Stimulated activated CD4-positive, alpha-beta T cell treated with anti-CD3 and anti-CD28 coated beads, Interleukin-2, amount 100 ng/mL, for 48 hours (primary cell): ENCODE measurements at regions not wholly inside any gene's neighbourhood (a gene's known extent, or its start where the extent isn't known, plus 50 kb on each side); places are given as distances from the start of the nearest gene placed in this dataset.
"Not testable (repeated sequence)": the region's sequence is repeated elsewhere in the genome, so short reads cannot be mapped to it uniquely, and the experiment has no call there.

Source experiments
- DNase-seq, 2 donors: peaks; one replicate each; pipeline ENCODE4 v3.0.0-alpha.2; 2020

GRCh38 chr2:122023059-122023864 lies 267.8 kb downstream of the TSN start:
- no peak for DNase-seq

- no peak for DNase-seq
These were observed 272.2 kb downstream of the TSN start for GRCh38 chr2:122027510-122028217.

GRCh38 chr2:122028371-122029100 lies 273.1 kb downstream of the TSN start:
- no peak for DNase-seq

GRCh38 chr2:122029456-122029855 lies 274.0 kb downstream of the TSN start:
- DNase-seq, result no peak

- DNase-seq, result no peak
These were observed 274.5 kb downstream of the TSN start for GRCh38 chr2:122029945-122030344.

GRCh38 chr2:122031544-122032263 lies 276.3 kb downstream of the TSN start:
- no peak for DNase-seq

GRCh38 chr2:122032264-122032645 lies 276.8 kb downstream of the TSN start:
- no peak for DNase-seq

- no peak for DNase-seq
These were observed 278.3 kb downstream of the TSN start for GRCh38 chr2:122033778-122034177.

- no peak for DNase-seq
These were observed 278.9 kb downstream of the TSN start for GRCh38 chr2:122034344-122034743.

GRCh38 chr2:122034777-122035176 lies 279.3 kb downstream of the TSN start:
- no peak for DNase-seq

- not testable (repeated sequence) for DNase-seq
These were observed 283.4 kb downstream of the TSN start for GRCh38 chr2:122038816-122039215.

- DNase-seq, result no peak
These were observed 286.0 kb downstream of the TSN start for GRCh38 chr2:122041455-122041854.

- not testable (repeated sequence) for DNase-seq
These were observed 296.2 kb downstream of the TSN start for GRCh38 chr2:122051659-122052058.

GRCh38 chr2:122055521-122055931 lies 300.1 kb downstream of the TSN start:
- DNase-seq, result no peak

GRCh38 chr2:122056853-122057252 lies 301.4 kb downstream of the TSN start:
- no peak for DNase-seq

- no peak for DNase-seq
These were observed 305.8 kb downstream of the TSN start for GRCh38 chr2:122061206-122061605.

GRCh38 chr2:122061831-122062230 lies 306.4 kb downstream of the TSN start:
- DNase-seq, result no peak

- no peak for DNase-seq
These were observed 307.1 kb downstream of the TSN start for GRCh38 chr2:122062506-122062905.

- DNase-seq, result no peak
These were observed 308.3 kb downstream of the TSN start for GRCh38 chr2:122063716-122064115.

GRCh38 chr2:122070241-122070731 lies 314.8 kb downstream of the TSN start:
- no peak for DNase-seq

- no peak for DNase-seq
These were observed 317.2 kb downstream of the TSN start for GRCh38 chr2:122072666-122073065.

GRCh38 chr2:122074201-122074600 lies 318.8 kb downstream of the TSN start:
- DNase-seq, result no peak

- no peak for DNase-seq
These were observed 319.9 kb downstream of the TSN start for GRCh38 chr2:122075381-122075780.
